Ramos (cell line): ENCODE measurements at regions not wholly inside any gene's neighbourhood (a gene's known extent, or its start where the extent isn't known, plus 50 kb on each side); places are given as distances from the start of the nearest gene placed in this dataset.

ENCODE experiments used
- in situ Hi-C: fragments of 300-500 bp; cut with MboI; formaldehyde crosslinking; loops from one replicate; pipeline ENCODE4 v1.14.3; 2022; ENCODE audit warnings: low sequenced_read_pairs; ENCODE audit not compliant: unreplicated experiment

DNA sequence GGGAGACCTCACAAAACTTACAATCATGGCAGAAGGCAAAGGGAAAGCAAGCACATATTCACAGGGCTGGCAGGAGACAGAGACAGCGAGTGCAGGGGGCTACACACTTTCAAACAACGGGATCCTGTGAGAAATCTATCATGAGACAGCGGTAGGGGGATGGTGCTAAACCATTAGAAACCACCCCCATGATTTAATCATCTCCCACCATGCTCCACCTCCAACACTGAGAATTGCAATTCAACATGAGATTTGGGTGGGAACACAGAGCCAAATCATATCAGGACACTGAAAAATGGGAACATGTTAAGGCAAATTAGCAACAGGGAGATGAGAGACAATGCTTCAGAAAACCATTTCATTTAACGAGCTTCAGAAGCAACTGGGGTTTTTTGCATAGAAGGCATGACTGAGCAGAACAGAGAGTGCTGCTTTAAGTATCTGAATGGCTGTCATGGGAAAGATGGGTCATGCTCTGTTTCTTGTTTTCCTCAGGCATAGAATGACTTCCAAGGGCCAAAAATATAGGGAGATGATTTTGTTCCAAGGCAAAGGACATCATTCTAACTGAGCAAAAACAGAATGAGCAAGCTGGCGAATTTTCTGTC lies 100.8 kb upstream of the MAP2 start:
- in situ Hi-C loops: no loop called here

- in situ Hi-C loops: no loop called here
Measured at GRCh38 chr2:209323738-209324137, 100.1 kb upstream of the MAP2 start.

DNA sequence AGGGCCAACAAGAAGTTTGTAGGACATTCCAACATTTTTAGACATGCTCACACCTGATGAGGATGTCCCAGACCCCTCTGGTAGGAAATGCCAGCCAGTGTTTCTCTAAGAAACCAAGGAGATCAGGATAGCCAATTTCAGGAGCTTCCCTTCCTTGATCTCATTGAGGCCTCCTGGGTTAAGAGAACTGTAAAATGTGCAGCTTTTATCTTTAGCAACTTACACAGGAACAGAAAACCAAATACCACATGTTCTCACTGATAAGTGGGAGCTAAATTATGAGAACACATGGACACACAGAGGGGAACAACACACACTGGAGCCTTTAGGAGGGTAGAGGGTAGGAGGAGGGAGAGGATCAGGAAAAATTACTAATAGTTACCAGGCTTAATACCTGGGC lies 99.6 kb upstream of the MAP2 start:
- in situ Hi-C loops: no loop called here

DNA sequence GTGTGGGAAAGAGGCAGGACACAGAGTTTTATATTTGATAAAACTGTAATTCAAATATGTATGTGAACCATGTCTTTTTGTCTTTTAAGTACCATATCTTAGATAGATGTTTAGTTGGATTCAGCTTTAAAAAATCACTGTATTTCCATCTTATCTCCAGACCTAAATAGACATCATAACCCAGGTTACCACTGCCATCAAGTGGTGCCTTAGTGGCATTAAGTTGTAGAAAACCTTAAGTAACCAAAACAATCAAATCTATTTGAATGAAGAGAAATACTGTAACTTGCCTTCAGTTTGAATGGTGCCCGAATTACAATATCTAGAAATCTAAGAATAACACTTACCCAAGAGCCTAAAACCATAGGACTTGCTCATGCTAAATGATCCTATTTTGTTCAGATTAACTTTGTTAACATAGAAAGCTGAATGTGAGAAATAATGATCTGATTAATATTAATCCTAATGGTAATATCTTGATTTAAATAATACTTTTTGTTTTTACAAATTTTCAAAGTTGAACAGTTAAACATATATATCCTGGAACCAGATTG lies 92.5 kb upstream of the MAP2 start:
- in situ Hi-C loops: loop anchor here (25.0 kb wide), 2 partner anchors 256 to 881 kb away; no protein-coding TSS in a partner anchor

DNA sequence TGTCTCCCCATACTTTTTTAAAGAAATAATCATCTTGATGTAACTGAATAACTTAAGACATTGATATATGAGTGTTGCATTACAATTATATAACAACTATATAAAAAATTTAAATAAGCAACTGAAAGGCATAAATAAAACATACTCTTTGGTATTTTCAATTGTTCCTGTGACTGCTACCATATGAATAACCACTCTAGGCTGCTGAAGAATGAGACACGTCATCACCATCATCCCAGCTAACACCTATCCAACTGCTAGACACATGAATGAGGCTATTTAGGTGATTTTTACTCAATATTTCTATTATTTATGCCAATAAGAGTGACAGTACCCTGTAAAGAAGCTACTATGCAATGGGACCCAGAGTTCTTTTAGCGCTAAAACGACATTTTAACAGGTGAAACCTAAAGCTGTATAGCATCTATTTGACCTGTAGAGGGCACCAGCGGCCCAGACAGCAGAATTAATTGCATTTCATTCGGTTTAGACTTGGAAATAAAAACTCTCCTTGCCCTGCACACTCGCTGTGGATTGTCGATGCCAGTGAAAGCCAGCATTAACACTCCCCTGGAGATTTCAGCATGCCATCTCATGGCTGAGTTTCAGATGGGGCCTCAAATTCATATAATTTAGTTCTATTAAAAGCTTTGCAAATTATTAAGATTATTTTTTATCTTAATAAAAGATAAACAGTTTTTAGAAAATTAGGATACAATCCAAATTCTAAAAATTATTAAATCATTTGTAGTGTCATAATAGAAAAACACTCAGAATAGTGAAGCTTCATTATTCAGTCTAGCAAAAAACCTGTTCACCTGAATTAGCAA lies 89.4 kb upstream of the MAP2 start:
- in situ Hi-C loops: loop anchor here (25.0 kb wide), 2 partner anchors 253 to 878 kb away; no protein-coding TSS in a partner anchor

DNA sequence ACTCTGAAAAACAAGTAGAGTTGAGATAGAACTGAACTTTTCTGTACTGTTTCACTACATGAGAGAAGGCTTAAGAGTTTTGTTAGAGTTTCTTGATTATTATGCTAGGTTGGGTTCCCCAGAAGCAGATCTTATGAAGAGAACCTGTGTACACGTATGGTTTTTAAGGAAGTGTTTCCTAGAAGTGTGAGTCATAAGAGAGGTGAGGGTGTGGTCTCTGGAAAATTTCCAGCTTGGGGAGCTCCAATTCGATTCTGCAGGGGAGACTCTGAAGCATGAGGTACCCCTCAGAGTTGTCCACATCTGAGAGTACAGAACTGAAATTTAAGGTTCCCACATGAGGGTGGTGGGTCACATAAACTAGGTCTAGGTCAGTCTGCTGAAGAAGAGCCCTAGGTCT lies 83.3 kb upstream of the MAP2 start:
- in situ Hi-C loops: loop anchor here (25.0 kb wide), 2 partner anchors 247 to 872 kb away; no protein-coding TSS in a partner anchor

DNA sequence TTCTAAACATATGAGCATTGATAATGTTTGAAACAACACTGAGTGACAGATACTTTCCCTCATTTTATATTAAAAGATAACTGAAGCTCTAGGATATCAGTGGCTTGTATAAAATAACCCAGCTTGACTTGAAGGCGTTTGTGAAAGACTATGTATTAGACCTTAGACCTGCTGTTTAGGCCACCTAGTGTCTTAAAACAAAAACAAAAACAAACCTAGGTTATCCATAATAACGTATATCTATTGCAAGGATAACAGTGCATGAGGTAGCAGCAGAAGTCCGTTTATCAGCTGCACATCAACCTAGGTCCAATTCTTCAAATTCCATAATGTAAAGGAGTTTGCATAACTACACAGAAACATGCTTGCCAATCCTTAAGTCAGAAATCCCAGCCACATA lies 79.5 kb upstream of the MAP2 start:
- in situ Hi-C loops: loop anchor here (25.0 kb wide), 2 partner anchors 243 to 868 kb away; no protein-coding TSS in a partner anchor

- in situ Hi-C loops: loop anchor here (25.0 kb wide), 2 partner anchors 239 to 864 kb away; no protein-coding TSS in a partner anchor
Measured at GRCh38 chr2:209348433-209348832, 75.4 kb upstream of the MAP2 start.

DNA sequence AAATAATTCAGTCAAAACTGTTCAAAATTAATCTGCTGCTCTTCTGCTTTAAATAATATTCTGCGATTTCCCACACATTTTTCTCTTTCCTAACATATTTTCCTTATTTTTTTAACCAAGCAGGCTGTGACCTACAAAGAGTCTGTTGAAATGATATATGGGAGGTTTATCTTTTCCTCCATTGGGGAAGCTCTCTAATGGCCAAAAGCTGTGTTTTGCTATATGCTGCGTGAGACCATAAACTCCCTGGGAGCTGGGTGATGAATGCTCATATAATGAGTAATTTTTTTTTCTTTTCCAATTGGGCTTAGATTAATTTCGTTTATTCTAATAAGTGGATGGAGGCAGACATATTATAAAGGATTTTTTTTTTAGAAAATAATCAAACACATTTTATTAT lies 72.2 kb upstream of the MAP2 start:
- in situ Hi-C loops: no loop called here

- in situ Hi-C loops: no loop called here
Measured at GRCh38 chr2:209358992-209359391, 64.9 kb upstream of the MAP2 start.

DNA sequence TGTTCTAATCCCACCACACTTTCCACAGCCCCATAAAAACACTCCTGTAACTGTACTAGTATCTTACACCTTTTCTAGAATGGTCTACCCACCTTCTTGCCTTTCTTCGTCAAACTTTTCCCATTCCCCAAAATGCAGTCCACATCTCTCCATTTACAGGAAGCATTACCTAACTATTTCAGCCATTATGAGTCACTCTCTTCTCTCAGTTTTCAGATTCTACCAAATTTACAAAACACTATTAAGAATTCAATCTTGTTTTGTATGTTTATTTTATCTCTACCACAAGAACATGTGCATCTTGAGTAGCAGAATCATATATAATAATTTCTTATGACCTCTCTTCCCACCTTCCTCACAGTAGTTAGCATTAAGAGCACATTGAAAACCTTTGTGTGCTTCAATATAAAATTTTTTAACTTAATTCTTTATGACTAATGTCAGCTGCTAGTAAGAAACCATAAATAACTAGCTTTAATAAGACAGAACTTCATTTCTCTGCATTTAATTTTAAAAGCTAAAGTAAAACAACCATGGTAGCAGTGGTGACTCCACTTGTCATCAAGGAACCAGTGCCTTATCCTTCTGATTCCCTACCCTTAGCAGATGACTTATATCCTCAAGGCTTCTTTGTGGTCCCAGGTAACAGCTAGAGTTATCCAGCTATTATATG lies 56.6 kb upstream of the MAP2 start:
- in situ Hi-C loops: no loop called here

- in situ Hi-C loops: no loop called here
Measured at GRCh38 chr2:209368406-209368805, 55.4 kb upstream of the MAP2 start.

- in situ Hi-C loops: no loop called here
Measured at GRCh38 chr2:209368914-209369313, 54.9 kb upstream of the MAP2 start.

DNA sequence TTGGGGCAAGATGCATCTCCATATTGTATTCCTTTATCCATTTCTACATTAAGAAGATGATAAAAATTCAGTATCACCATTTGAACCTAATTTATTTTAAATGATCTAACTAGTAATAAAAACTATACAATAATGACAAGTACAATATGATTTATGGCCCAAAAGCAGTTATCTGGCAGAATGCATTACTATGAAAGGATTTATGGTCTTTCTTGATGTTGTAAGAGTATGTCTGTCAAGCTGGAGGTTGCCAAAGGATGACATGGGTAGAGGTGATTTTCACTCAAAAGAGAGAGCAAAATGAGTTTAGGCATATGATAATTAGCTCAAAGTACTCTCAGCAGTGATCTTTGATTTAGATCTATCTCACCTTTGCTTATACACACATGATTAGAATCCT lies 54.2 kb upstream of the MAP2 start:
- in situ Hi-C loops: no loop called here

DNA sequence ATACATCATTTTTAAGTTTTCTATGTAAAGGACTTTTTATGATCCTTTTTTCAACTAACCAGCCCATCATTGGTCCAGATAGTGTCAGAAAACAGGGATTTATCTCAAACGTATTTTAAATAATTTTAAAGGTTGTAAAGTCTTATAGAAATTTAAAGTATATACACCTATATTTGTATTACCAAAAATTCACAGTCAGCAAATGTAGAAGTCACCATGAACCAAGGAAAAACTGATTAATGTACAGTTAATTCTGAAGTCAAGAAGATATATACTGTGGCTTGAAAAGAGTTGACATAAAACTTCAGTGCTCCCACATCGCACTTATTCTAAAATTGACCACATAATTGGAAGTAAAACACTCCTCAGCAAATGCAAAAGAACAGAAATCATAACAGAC lies 52.4 kb upstream of the MAP2 start:
- in situ Hi-C loops: no loop called here
